ENCODE measurements at regions not wholly inside any gene's neighbourhood (a gene's known extent, or its start where the extent isn't known, plus 50 kb on each side); places are given as distances from the start of the nearest gene placed in this dataset.

DNA sequence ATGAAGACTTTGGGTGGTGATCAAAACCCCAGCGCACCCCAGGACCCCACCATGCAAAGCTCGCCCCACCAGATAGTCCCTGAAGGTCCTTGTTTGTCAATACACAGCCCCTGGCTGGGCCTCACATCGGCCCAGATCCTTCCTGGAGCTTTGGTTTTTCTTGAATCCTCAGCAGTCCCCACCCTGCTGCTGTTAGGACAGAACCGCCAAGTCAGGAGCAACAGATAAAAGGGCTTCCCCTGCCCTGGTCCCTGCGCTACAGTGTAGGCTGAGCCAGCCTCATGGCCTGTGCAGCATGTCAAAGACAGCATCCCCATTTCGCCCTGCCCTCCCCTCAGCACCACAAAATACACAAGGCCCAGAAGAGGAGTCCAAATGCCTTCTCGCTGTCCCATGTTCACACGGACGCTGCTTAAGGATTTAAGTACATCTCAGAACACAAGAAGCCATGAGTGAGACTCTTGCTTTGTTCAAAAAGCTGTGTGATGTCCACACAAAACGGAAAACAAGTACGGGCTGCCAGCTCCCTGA lies 65.7 kb downstream of the PSMG1 start:
- no peaks in the 10 kb centered on the region for H3K36me3 ChIP-seq (ENCODE audit: insufficient read depth)
- H3K4me3 ChIP-seq, result no peak overlapping the region
- no peak for DNase-seq (ENCODE audit: low spot score)
- Mint-ChIP-seq H3K27me3 (ENCODE audit: insufficient read depth, low read depth, poor library complexity) (peaks cover 10% of the 10 kb centered on the region), H3K27ac (no peak overlapping the region), H3K4me3 (no peak overlapping the region), H3K36me3 (ENCODE audit: low read depth) (no peaks in the 10 kb centered on the region), H3K9me3 (peaks cover 2% of the 10 kb centered on the region; the same call in 2 of the 3 replicates), H3K4me1 (peaks cover 3% of the 10 kb centered on the region; the same call in 2 of the 3 replicates)
- TF ChIP-seq STAT1 (IDR thresholded peaks at IDR 0.05; ENCODE audit: unreplicated experiment), result no peak
- TF ChIP-seq, protein P1, sequence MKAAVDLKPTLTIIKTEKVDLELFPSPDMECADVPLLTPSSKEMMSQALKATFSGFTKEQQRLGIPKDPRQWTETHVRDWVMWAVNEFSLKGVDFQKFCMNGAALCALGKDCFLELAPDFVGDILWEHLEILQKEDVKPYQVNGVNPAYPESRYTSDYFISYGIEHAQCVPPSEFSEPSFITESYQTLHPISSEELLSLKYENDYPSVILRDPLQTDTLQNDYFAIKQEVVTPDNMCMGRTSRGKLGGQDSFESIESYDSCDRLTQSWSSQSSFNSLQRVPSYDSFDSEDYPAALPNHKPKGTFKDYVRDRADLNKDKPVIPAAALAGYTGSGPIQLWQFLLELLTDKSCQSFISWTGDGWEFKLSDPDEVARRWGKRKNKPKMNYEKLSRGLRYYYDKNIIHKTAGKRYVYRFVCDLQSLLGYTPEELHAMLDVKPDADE (IDR thresholded peaks at IDR 0.05), result no peak
- no peak for TF ChIP-seq ZNF114 (CRISPR knock-in tag; IDR thresholded peaks at IDR 0.05)
- TF ChIP-seq EZH2phosphoT487 (IDR thresholded peaks at IDR 0.05; ENCODE audit: unreplicated experiment), result no peak
- no peak for TF ChIP-seq JUNB (IDR thresholded peaks at IDR 0.05; ENCODE audit: unreplicated experiment)
- TF ChIP-seq, protein P2, sequence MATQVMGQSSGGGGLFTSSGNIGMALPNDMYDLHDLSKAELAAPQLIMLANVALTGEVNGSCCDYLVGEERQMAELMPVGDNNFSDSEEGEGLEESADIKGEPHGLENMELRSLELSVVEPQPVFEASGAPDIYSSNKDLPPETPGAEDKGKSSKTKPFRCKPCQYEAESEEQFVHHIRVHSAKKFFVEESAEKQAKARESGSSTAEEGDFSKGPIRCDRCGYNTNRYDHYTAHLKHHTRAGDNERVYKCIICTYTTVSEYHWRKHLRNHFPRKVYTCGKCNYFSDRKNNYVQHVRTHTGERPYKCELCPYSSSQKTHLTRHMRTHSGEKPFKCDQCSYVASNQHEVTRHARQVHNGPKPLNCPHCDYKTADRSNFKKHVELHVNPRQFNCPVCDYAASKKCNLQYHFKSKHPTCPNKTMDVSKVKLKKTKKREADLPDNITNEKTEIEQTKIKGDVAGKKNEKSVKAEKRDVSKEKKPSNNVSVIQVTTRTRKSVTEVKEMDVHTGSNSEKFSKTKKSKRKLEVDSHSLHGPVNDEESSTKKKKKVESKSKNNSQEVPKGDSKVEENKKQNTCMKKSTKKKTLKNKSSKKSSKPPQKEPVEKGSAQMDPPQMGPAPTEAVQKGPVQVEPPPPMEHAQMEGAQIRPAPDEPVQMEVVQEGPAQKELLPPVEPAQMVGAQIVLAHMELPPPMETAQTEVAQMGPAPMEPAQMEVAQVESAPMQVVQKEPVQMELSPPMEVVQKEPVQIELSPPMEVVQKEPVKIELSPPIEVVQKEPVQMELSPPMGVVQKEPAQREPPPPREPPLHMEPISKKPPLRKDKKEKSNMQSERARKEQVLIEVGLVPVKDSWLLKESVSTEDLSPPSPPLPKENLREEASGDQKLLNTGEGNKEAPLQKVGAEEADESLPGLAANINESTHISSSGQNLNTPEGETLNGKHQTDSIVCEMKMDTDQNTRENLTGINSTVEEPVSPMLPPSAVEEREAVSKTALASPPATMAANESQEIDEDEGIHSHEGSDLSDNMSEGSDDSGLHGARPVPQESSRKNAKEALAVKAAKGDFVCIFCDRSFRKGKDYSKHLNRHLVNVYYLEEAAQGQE (IDR thresholded peaks at IDR 0.05; ENCODE audit: unreplicated experiment), result no peak
- TF ChIP-seq EZH2 (IDR thresholded peaks at IDR 0.05; ENCODE audit: low read depth, unreplicated experiment), result no peak
- TF ChIP-seq POLR2AphosphoS5 (IDR thresholded peaks at IDR 0.05; ENCODE audit: low read depth), result no peak
- H3F3A ChIP-seq (replicated peaks; ENCODE audit: low read depth), result no peaks in the 10 kb centered on the region
- ATAC-seq, result no peak
- H3K4me1 ChIP-seq (ENCODE audit: insufficient read depth), result no peaks in the 10 kb centered on the region
- no peaks in the 10 kb centered on the region for H4K20me1 ChIP-seq (replicated peaks; ENCODE audit: insufficient read depth)
- H3K9me2 ChIP-seq (ENCODE audit: insufficient read depth), result 0 out of 2 replicates have a peak, but pooled peaks cover 5% of the 10 kb centered on the region
- H3K27ac ChIP-seq (ENCODE audit: low read depth), result no peak overlapping the region
- H2AFZ ChIP-seq, result no peak overlapping the region; the same call in 1 of the 2 replicates
- no peaks in the 10 kb centered on the region for H3K79me2 ChIP-seq (replicated peaks; ENCODE audit: insufficient read depth)
- H3K27me3 ChIP-seq (ENCODE audit: insufficient read depth), result no peaks in the 10 kb centered on the region
- no peak overlapping the region for H3K4me2 ChIP-seq

DNA sequence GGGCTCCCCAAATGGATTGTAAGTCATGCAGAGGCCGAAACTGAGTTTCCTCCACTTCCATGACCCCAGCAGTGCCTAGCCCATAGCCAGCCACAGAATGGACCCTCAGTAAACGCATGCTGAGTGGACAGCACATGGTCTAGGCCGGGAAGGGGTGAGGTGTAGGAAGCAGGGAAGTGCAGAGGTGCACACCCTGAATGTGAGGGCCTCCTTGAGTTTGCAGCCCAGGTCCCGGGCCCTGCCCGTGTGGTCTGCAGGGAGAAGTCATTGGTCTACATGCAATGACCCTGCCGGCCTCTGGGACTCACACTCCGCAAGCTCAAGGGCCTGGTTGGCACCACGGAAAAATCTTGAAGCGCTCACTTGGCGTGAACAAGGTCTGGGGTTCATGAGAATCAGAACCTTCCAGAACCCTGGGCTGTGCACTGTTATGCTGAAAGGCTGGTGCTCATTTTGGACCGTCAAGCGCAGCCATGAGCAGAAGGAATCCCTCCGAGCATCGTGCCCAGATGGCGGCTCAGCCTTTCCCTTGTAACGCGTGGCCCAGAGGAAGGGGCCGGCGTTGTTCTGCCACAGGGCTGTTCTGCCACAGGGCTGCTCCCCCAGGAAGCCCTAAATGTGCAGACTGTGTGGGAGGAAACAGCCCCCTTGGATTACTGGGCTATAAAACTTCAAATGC lies 66.4 kb downstream of the PSMG1 start:
- H3K79me2 ChIP-seq (replicated peaks; ENCODE audit: insufficient read depth), result no peaks in the 10 kb centered on the region
- no peak overlapping the region for H3K27ac Mint-ChIP-seq

More for the DNA sequence above, 66.4 kb downstream of the PSMG1 start:
- Mint-ChIP-seq H3K4me3 (no peak overlapping the region), H3K36me3 (ENCODE audit: low read depth) (no peaks in the 10 kb centered on the region), H3K27me3 (ENCODE audit: insufficient read depth, low read depth, poor library complexity) (peaks cover 8% of the 10 kb centered on the region), H3K9me3 (peaks cover 2% of the 10 kb centered on the region; the same call in 2 of the 3 replicates), H3K4me1 (peaks cover 3% of the 10 kb centered on the region; the same call in 2 of the 3 replicates)
- Histone ChIP-seq H3K9me2 (ENCODE audit: insufficient read depth) (0 out of 2 replicates have a peak, but pooled peaks cover 5% of the 10 kb centered on the region), H4K20me1 (replicated peaks; ENCODE audit: insufficient read depth) (no peaks in the 10 kb centered on the region), H3K36me3 (ENCODE audit: insufficient read depth) (no peaks in the 10 kb centered on the region), H3K4me2 (no peak overlapping the region), H3K4me3 (no peak overlapping the region), H3K27ac (ENCODE audit: low read depth) (no peak overlapping the region), H2AFZ (no peak overlapping the region), H3K4me1 (ENCODE audit: insufficient read depth) (no peaks in the 10 kb centered on the region), H3F3A (replicated peaks; ENCODE audit: low read depth) (no peaks in the 10 kb centered on the region), H3K27me3 (ENCODE audit: insufficient read depth) (no peaks in the 10 kb centered on the region)
- no peak for ATAC-seq
- DNase-seq (ENCODE audit: low spot score), result no peak
- TF ChIP-seq STAT1 (IDR thresholded peaks at IDR 0.05; ENCODE audit: unreplicated experiment), result no peak
- TF ChIP-seq, protein P2 (IDR thresholded peaks at IDR 0.05; ENCODE audit: unreplicated experiment), result no peak
- TF ChIP-seq JUNB (IDR thresholded peaks at IDR 0.05; ENCODE audit: unreplicated experiment), result no peak
- no peak for TF ChIP-seq EZH2phosphoT487 (IDR thresholded peaks at IDR 0.05; ENCODE audit: unreplicated experiment)
- TF ChIP-seq POLR2AphosphoS5 (IDR thresholded peaks at IDR 0.05; ENCODE audit: low read depth), result no peak
- no peak for TF ChIP-seq ZNF114 (CRISPR knock-in tag; IDR thresholded peaks at IDR 0.05)
- TF ChIP-seq, protein P1 (IDR thresholded peaks at IDR 0.05), result no peak
- no peak for TF ChIP-seq CREB1 (CRISPR knock-in tag; IDR thresholded peaks at IDR 0.05; ENCODE audit: low read depth)
- TF ChIP-seq EZH2 (IDR thresholded peaks at IDR 0.05; ENCODE audit: low read depth, unreplicated experiment), result no peak
- TF ChIP-seq NANOG (IDR thresholded peaks at IDR 0.05; ENCODE audit: borderline replicate concordance), result no peak
